Vagina (tissue), 2 donors: ENCODE measurements at regions not wholly inside any gene's neighbourhood (a gene's known extent, or its start where the extent isn't known, plus 50 kb on each side); places are given as distances from the start of the nearest gene placed in this dataset.

ENCODE experiments used
- DNase-seq, 2 donors: peaks; one replicate each; pipeline ENCODE4 v3.0.0-alpha.2; 2017; ENCODE audit errors: extremely low spot score in 2 of 2
- H3K27ac ChIP-seq: fragments of 200-600 bp; sonication (generic); one replicate; pipeline ENCODE4 v1.5.1; 2019
- H3K27me3 ChIP-seq: fragments of 200-600 bp; sonication (generic); one replicate; pipeline ENCODE4 v1.5.1; 2019
- H3K36me3 ChIP-seq, 2 donors: fragments of 200-600 bp; sonication (generic); one replicate each; pipeline ENCODE4 v1.5.1; 2017 to 2019
- H3K4me1 ChIP-seq: fragments of 200-600 bp; sonication (generic); one replicate; pipeline ENCODE4 v1.5.1; 2019
- H3K4me3 ChIP-seq, 2 donors: fragments of 200-600 bp; sonication (generic); 1 replicate in 1 of 2; 2 replicates in 1 of 2; pipeline ENCODE4 v1.5.1; 2016 to 2019
- H3K9me3 ChIP-seq: fragments of 200-600 bp; sonication (generic); one replicate; pipeline ENCODE4 v1.5.1; 2019
- POLR2A ChIP-seq, 2 donors: fragments of 450-650 bp; IDR thresholded peaks; one replicate each; pipeline ENCODE4 v1.6.1; 2017; ENCODE audit warnings: antibody characterized with exemption in 2 of 2, mild to moderate bottlenecking in 2 of 2, moderate library complexity in 2 of 2
- POLR2AphosphoS5 ChIP-seq, 2 donors: sonication (generic); formaldehyde crosslinking; IDR thresholded peaks; one replicate each; pipeline ENCODE4 v1.9.0; 2017; ENCODE audit warnings: antibody characterized with exemption in 2 of 2, mild to moderate bottlenecking in 2 of 2, low read depth in 1 of 2; ENCODE audit not compliant: insufficient read depth in 1 of 2
- intact Hi-C: fragments of 100-400 bp; cut with DNase I; formaldehyde crosslinking; loops from one replicate; pipeline ENCODE4 v1.15.1; 2023
- TF ChIP-seq, protein P1 (sequence below), 3 experiments: fragments of 450-650 bp in 2 of 3; fragments of 200-600 bp in 1 of 3; sonication (generic) in 1 of 3; IDR thresholded peaks; one replicate each; pipeline ENCODE4 v1.5.1; 2017 to 2019; ENCODE audit warnings: antibody characterized with exemption in 3 of 3, mild to moderate bottlenecking in 2 of 3, moderate library complexity in 2 of 3

DNA sequence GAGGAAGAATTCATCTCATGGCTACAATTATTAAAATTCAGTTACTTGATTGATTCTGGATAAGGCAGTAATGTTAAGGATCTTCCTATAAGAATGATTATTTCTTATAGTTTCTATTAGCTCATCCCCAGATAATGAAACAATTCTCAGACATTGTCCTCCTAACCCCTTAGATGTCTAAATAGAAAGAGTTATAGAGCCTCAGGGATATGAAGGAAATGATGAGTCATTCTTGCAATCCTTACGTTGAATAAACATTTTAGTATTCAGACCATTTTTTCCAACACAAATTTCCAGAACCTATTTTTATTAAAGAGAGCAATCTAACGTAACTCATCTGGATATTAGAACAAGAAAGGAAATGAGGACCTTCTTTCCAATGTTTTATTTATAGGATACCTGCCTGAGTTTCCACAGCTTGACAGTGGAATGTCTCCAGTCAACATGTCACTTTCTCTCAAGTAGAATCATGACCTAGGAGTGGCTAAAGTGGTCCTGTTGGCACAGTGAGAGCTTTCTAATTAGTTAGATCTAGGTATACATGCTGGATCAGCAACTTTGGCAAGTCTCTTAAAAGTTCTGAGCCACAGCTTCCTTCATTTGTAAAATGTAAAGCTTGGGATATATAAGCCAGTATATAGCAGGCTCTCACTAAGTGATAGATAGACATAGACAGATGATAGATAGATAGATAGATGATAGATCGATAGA, 88.0 kb upstream of the RAB27B start:
- no peaks in the 10 kb centered on the region for H3K4me1 ChIP-seq
- DNase-seq, result no peak
- no peak overlapping the region for H3K4me3 ChIP-seq
- no peaks in the 10 kb centered on the region for H3K27me3 ChIP-seq
- H3K27ac ChIP-seq, result no peak overlapping the region
- H3K36me3 ChIP-seq, result no peaks in the 10 kb centered on the region
- intact Hi-C loops, result no loop called here
- TF ChIP-seq, protein P1, sequence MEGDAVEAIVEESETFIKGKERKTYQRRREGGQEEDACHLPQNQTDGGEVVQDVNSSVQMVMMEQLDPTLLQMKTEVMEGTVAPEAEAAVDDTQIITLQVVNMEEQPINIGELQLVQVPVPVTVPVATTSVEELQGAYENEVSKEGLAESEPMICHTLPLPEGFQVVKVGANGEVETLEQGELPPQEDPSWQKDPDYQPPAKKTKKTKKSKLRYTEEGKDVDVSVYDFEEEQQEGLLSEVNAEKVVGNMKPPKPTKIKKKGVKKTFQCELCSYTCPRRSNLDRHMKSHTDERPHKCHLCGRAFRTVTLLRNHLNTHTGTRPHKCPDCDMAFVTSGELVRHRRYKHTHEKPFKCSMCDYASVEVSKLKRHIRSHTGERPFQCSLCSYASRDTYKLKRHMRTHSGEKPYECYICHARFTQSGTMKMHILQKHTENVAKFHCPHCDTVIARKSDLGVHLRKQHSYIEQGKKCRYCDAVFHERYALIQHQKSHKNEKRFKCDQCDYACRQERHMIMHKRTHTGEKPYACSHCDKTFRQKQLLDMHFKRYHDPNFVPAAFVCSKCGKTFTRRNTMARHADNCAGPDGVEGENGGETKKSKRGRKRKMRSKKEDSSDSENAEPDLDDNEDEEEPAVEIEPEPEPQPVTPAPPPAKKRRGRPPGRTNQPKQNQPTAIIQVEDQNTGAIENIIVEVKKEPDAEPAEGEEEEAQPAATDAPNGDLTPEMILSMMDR (IDR thresholded peaks at IDR 0.05), result no peak
- TF ChIP-seq POLR2AphosphoS5 (IDR thresholded peaks at IDR 0.05; ENCODE audit: insufficient read depth in 1 of 2, low read depth in 1 of 2), result no peak
- no peak for TF ChIP-seq POLR2A (IDR thresholded peaks at IDR 0.05)
- no peaks in the 10 kb centered on the region for H3K9me3 ChIP-seq

DNA sequence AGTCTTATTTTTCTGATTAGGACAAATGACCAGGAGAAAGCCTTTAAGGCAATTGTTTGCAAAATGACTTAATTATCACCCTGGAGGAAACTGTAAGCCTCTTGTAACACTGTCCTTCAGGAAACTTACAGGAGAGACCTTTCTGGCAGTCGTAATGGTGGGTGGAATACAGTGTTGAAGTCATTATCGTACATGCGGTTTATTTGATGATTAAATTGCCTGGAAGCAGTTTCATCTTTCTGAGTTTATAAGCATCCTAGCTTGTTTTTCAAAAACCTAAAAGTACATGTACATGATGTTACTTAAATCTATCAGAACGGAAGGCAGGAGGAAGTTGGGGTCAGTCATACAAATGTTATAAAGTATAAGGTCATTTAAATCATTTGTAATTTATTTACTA, 86.2 kb upstream of the RAB27B start:
- Histone ChIP-seq H3K27ac (no peak overlapping the region), H3K4me1 (no peaks in the 10 kb centered on the region), H3K9me3 (no peaks in the 10 kb centered on the region), H3K36me3 (no peaks in the 10 kb centered on the region), H3K4me3 (no peak overlapping the region), H3K27me3 (no peaks in the 10 kb centered on the region)
- intact Hi-C loops, result no loop called here
- DNase-seq, result no peak
- TF ChIP-seq POLR2A (IDR thresholded peaks at IDR 0.05), result no peak
- TF ChIP-seq POLR2AphosphoS5 (IDR thresholded peaks at IDR 0.05; ENCODE audit: insufficient read depth in 1 of 2, low read depth in 1 of 2), result no peak
- TF ChIP-seq, protein P1 (IDR thresholded peaks at IDR 0.05), result no peak

DNA sequence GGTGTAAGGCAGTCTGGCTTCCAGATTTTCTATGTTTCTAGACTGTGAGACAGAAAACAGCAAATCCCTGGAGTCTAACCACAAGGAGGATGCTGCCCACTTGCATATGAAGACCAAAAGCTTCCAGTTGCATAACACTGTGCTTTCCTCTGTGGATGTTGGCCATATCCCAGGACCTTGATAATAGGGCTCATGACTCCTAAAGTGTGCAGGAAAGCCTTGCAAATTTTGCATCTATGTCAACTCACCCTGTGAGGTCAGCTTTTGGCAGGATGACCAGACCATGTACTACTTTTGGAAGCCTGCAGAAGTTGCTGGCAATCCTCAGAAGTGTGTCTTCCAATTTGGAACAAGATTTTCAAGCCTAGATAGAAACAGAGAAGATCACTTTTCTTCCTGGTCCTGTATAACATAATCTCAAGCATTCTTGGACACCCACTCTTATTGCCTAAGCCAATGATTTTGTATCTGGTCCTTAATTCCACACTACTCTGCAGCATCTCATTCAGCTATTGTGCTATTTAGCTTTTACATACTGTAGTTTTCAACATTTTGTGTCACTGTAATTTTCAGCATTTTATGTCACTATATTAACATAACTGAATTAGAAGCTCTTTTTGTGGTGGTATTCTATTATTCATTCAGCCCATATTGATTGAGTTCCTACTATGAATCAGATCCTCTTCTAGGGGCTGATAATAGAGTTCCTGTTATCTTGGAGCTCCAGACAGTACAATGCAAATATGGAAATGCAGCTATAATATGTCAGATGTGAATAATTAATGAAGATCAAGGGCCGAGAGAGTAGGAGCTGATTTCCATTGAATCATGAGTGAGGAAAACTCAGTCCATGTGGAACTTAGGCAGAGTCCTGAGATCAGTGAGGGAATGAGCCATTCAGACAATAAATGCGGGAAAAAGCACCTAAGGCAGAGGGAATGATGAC, 85.3 kb upstream of the RAB27B start:
- no peaks in the 10 kb centered on the region for H3K4me1 ChIP-seq
- H3K9me3 ChIP-seq, result no peaks in the 10 kb centered on the region
- H3K36me3 ChIP-seq, result no peaks in the 10 kb centered on the region
- no peak overlapping the region for H3K27ac ChIP-seq
- TF ChIP-seq POLR2AphosphoS5 (IDR thresholded peaks at IDR 0.05; ENCODE audit: insufficient read depth in 1 of 2, low read depth in 1 of 2) (no peak), POLR2A (IDR thresholded peaks at IDR 0.05) (no peak)
- TF ChIP-seq, protein P1 (IDR thresholded peaks at IDR 0.05), result no peak
- H3K4me3 ChIP-seq, result no peak overlapping the region
- H3K27me3 ChIP-seq, result no peaks in the 10 kb centered on the region
- DNase-seq, result no peak
- intact Hi-C loops, result no loop called here

DNA sequence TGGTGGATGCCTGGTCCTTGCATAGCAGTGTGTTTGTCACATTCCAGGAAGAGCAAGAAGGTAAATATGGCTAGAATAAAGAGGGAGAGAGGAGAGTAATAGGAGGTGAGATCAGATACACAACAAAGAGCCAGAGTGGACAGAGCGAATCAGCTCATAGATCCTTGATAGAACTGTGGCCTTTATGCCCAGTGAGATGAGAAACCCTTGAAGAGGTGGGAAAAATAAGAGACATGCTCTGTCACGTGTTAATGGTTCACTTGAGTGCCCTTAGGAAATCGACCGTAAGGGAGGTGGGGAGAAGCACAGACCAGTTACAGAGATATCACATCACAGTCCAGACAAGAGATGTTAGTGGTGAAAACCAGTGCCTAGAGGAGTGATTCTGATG, 84.7 kb upstream of the RAB27B start:
- Histone ChIP-seq H3K9me3 (no peaks in the 10 kb centered on the region), H3K36me3 (no peaks in the 10 kb centered on the region), H3K27ac (no peak overlapping the region), H3K27me3 (no peaks in the 10 kb centered on the region), H3K4me1 (no peaks in the 10 kb centered on the region), H3K4me3 (no peak overlapping the region)
- TF ChIP-seq POLR2A (IDR thresholded peaks at IDR 0.05) (no peak), POLR2AphosphoS5 (IDR thresholded peaks at IDR 0.05; ENCODE audit: insufficient read depth in 1 of 2, low read depth in 1 of 2) (no peak)
- TF ChIP-seq, protein P1 (IDR thresholded peaks at IDR 0.05), result no peak
- intact Hi-C loops, result no loop called here
- DNase-seq, result no peak
